HG03045 (cell line): ENCODE measurements at regions not wholly inside any gene's neighbourhood (a gene's known extent, or its start where the extent isn't known, plus 50 kb on each side); places are given as distances from the start of the nearest gene placed in this dataset.
"Not testable (repeated sequence)": the region's sequence is repeated elsewhere in the genome, so short reads cannot be mapped to it uniquely, and the experiment has no call there.

Experiments
- ATAC-seq: cut with Tn5 transposase; IDR thresholded peaks from one replicate; pipeline ENCODE4 v1.9.1; 2021; ENCODE audit warnings: mild to moderate bottlenecking, moderate library complexity; ENCODE audit not compliant: unreplicated experiment

GRCh38 chr15:58355382-58355971, 76.3 kb upstream of the LIPC start:
- no peak for ATAC-seq

GRCh38 chr15:58355973-58356372, 75.8 kb upstream of the LIPC start:
- no peak for ATAC-seq

GRCh38 chr15:58357529-58358476, 74.0 kb upstream of the LIPC start:
- no peak for ATAC-seq

DNA sequence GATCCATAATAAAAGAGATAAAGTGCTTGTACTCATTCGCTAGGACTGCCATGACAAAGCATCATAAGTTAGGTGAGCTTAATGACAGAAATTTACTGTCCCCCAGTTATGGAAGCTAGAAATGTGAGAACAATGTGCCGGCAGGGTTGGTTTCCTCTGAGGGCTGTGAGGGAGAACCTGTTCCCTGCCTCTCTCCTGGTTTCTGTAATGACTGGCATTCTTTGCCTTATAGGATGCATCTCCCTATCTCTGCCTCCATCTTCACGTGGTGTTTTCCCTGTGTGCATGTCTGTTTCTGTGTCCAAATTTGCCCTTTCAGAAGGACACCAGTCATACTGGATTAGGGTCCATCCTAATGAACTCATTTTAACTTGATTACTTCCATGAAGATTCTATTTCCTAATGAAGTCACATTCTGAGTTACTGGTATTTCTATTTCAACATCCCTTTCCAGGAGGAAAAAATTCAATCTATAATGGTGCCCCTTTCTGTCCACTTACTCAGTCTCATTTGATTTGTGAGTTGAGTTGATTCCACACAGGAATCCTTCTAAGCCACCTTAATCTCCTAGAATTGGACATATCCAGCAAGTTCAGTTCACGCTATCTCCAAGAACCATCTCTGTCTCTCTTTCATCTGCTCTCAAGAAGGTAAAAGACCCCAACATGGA, 71.2 kb upstream of the LIPC start:
- ATAC-seq: no peak

DNA sequence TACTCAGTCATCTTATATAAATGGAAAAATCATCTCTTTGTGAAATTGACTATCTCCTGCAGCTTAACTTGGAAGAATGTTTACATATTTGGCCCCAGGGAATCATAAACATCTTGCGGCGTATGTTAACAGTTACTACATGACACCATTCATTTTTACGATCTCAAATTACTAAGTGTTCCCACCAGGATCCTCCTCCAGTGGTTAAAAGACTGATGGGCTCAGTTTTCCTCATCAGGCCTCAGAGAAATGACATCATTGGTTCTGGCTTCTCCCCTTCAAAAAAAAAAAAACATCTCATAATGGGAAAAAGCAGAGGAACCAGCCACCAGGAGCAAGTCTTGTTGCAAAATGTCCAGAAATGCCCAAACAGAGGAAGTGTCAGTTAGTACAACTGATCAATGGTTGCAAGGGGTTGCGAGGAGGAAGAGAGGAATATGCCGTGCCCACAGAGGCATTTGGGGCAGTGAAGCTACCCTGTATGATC, 70.5 kb upstream of the LIPC start:
- ATAC-seq: no peak

- no peak for ATAC-seq
Observed at GRCh38 chr15:58362262-58362922, 69.4 kb upstream of the LIPC start.

DNA sequence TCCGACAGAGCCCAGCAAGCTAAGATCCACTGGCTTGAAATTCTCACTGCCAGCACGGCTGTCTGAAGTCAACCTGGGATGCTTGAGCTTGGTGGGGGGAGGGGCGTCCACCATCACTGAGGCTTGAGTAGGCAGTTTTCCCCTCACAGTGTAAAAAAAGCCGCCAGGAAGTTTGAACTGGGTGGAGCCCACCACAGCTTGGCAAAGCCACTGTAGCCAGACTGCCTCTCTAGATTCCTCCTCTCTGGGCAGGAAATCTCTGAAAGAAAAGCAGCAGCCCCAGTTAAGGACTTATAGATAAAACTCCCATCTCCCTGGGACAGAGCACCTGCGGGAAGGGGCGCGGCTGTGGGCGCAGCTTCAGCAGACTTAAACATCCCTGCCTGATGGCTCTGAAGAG, 68.7 kb upstream of the LIPC start:
- ATAC-seq: not testable (repeated sequence)

DNA sequence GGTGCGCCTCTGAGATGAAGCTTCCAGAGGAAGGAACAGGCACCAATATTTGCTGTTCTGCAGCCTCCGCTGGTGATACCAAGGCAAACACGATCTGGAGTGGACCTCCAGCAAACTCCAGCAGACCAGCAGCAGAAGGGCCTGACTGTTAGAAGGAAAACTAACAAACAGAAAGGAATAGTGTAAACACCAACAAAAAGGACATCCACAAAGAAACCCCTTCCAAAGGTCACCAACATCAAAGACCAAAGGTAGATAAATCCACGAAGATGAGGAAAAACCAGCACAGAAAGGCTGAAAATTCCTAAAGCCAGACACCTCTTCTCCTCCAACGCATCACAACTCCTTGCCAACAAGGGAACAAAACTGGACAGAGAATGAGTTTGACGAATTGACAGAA, 68.1 kb upstream of the LIPC start:
- ATAC-seq: not testable (repeated sequence)

DNA sequence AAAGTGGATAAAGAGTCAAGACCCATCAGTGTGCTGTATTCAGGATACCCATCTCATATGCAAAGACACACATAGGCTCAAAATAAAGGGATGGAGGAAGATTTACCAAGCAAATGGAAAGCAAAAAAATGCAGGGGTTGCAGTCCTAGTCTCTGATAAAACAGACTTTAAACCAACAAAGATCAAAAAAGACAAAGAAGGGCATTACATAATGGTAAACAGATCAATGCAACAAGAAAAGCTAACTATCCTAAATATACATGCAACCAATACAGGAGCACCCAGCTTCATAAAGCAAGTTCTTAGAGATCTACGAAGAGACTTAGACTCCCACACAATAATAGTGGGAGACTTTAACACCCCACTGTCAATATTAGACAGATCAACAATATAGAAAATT, 66.7 kb upstream of the LIPC start:
- not testable (repeated sequence) for ATAC-seq

DNA sequence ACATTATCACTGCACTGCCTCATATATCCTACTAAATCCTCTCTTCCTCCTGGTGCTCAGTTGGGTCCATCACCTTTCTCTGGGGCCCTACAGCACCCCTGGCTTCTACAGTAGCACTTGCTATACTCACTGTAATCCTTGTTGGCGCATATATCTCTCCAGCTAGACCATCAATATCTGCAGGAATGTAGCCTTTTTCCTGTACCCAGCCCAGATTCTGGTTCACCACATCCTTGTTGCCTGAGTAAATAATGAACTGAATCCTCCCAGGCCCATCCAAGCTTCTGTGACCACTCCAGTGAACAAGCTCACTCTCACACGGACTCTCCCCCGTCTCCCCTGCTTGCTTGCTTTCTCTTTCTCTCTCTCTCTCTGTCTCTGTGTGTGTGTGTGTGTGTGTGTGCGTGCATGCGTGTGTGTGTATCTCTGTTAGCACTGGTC, 62.5 kb upstream of the LIPC start:
- no peak for ATAC-seq

DNA sequence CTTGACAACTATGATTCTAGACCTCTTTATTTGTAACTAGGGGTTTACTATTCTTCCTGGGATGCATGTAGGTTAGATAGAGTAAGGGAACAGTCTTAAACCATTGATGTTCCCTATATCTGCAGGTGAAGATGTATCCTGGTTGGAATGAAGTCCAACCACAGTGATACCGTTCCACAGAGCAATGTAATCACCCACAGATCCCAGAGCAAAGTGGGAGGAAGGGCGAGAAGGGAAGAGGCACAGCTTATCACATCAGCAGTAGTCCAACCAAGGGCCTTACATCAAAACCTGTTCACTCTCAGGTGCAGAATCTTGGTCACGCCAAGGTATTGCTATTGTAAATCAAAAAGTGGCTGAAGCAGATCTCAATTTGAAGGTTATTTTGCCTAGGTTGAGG, 61.8 kb upstream of the LIPC start:
- ATAC-seq: no peak

DNA sequence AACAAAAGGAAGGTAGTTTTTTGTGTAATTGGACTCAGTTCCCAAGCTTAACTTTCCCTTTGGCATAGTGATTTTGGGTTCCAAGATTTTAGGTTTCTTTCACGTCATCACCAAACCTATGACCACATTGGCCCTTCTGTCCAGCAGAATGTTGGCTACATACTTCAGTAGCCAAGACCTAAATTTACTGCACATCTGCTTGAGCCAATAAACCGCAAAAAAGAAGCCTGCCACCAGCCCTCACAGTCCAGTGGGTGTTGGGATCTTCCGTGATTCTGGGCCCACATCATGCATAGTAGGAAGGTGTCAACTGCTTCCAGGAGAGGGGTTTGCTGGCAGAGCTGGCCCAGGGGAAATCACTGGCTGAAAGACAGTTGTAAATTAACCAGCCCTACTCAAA, 57.6 kb upstream of the LIPC start:
- no peak for ATAC-seq

DNA sequence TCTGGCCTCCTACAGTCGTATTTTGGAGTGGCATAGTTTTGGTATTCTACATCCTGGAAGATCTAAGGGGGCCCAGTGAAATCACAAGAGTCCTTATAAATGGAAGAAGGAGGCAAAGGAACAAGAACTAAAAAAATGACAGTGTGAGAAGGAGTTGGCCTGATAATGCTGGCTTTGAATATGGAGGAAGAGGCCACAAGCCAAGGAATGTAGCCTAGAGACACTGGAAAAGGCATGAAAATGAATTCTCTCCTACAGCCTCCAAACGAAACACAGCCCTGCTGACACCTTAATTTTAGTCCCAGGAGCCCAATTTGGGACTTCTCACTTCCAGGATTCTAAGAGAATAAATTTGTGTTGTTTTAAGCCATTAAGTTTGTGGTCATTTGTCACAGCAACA, 54.6 kb upstream of the LIPC start:
- no peak for ATAC-seq

- no peak for ATAC-seq
Observed at GRCh38 chr15:58378241-58379085, 53.3 kb upstream of the LIPC start.

- not testable (repeated sequence) for ATAC-seq
Observed at GRCh38 chr15:58379454-58379853, 52.3 kb upstream of the LIPC start.

DNA sequence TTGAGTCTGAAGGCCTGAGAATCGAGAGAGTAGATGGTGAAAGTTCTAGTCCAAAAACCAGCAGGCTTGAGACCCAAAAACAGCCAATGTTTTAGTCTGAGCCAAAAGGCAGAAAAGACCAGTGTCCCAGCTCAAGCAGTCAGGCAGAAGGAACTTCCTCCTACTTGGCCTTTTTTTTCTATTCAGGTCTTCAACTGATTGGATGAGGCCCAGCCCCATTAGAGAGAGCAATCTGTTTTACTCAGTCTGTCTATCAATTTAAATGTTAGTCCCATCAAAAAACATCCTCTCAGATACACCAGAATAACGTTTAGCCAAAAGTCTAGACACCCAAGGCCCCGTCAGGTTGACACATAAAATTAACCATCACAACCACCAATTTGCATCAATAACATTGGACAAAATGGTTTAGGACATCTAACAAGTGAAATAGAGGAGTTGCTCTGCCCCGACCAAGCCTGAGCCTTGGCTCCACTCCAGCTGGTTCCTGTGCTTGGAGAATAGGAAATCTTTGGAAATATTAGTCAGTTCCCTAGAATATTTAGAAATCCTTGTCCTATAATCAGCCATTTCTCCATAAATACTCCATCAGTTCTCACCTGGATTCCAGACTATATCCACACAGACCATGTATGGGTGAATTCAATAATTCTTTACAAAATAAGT, 51.4 kb upstream of the LIPC start:
- no peak for ATAC-seq

GRCh38 chr15:58381697-58382096, 50.1 kb upstream of the LIPC start:
- ATAC-seq: no peak
